ENCODE measurements at regions not wholly inside any gene's neighbourhood (a gene's known extent, or its start where the extent isn't known, plus 50 kb on each side); places are given as distances from the start of the nearest gene placed in this dataset.

DNA sequence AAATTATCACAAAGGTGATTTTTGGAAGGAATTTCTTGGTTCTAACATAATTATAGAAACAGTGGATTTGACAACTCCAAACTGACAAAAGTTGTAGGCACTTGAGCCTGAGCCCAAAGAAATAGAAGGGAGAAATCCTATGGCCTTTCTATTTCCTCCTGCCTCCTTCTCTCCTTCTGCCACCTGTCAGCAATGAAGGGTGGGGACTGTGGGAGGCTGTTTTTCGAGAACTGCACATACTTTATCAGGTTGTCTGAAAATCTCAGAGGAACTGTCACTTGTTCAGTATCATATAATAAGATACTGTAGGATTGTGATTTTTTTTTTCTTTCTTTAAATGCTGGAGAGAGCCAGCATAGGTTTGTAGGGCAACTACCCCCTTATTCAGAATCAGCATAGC lies 187.9 kb upstream of the SESN3 start:
- TF ChIP-seq, protein P1, sequence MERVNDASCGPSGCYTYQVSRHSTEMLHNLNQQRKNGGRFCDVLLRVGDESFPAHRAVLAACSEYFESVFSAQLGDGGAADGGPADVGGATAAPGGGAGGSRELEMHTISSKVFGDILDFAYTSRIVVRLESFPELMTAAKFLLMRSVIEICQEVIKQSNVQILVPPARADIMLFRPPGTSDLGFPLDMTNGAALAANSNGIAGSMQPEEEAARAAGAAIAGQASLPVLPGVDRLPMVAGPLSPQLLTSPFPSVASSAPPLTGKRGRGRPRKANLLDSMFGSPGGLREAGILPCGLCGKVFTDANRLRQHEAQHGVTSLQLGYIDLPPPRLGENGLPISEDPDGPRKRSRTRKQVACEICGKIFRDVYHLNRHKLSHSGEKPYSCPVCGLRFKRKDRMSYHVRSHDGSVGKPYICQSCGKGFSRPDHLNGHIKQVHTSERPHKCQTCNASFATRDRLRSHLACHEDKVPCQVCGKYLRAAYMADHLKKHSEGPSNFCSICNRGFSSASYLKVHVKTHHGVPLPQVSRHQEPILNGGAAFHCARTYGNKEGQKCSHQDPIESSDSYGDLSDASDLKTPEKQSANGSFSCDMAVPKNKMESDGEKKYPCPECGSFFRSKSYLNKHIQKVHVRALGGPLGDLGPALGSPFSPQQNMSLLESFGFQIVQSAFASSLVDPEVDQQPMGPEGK (CRISPR knock-in tag; IDR thresholded peaks at IDR 0.05; ENCODE audit: borderline replicate concordance) = no peak
- TF ChIP-seq, protein P2, sequence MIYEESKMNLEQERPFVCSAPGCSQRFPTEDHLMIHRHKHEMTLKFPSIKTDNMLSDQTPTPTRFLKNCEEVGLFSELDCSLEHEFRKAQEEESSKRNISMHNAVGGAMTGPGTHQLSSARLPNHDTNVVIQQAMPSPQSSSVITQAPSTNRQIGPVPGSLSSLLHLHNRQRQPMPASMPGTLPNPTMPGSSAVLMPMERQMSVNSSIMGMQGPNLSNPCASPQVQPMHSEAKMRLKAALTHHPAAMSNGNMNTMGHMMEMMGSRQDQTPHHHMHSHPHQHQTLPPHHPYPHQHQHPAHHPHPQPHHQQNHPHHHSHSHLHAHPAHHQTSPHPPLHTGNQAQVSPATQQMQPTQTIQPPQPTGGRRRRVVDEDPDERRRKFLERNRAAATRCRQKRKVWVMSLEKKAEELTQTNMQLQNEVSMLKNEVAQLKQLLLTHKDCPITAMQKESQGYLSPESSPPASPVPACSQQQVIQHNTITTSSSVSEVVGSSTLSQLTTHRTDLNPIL (CRISPR knock-in tag; IDR thresholded peaks at IDR 0.05; ENCODE audit: low read depth) = no peak
- no peak for TF ChIP-seq ZC3H10 (CRISPR knock-in tag; IDR thresholded peaks at IDR 0.05)
- TF ChIP-seq BACH2 (CRISPR knock-in tag; IDR thresholded peaks at IDR 0.05; ENCODE audit: borderline replicate concordance) = no peak
- no peak for TF ChIP-seq ESRRG (CRISPR knock-in tag; IDR thresholded peaks at IDR 0.05)
- TF ChIP-seq ZNF70 (CRISPR knock-in tag; IDR thresholded peaks at IDR 0.05) = no peak
- TF ChIP-seq ARNTL (CRISPR knock-in tag; IDR thresholded peaks at IDR 0.05; ENCODE audit: borderline replicate concordance, low read depth) = no peak
- TF ChIP-seq, protein P3, sequence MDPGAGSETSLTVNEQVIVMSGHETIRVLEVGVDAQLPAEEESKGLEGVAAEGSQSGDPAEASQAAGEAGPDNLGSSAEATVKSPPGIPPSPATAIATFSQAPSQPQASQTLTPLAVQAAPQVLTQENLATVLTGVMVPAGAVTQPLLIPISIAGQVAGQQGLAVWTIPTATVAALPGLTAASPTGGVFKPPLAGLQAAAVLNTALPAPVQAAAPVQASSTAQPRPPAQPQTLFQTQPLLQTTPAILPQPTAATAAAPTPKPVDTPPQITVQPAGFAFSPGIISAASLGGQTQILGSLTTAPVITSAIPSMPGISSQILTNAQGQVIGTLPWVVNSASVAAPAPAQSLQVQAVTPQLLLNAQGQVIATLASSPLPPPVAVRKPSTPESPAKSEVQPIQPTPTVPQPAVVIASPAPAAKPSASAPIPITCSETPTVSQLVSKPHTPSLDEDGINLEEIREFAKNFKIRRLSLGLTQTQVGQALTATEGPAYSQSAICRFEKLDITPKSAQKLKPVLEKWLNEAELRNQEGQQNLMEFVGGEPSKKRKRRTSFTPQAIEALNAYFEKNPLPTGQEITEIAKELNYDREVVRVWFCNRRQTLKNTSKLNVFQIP (CRISPR knock-in tag; IDR thresholded peaks at IDR 0.05; ENCODE audit: borderline replicate concordance, low read depth) = no peak
- no peak for TF ChIP-seq RARB (CRISPR knock-in tag; IDR thresholded peaks at IDR 0.05)
- no peak for TF ChIP-seq ZNF565 (CRISPR knock-in tag; conservative IDR thresholded peaks at IDR 0.05; ENCODE audit: low read depth)
- no peak for TF ChIP-seq TOX (CRISPR knock-in tag; IDR thresholded peaks at IDR 0.05; ENCODE audit: borderline replicate concordance)
- no peak for TF ChIP-seq TCF4 (CRISPR knock-in tag; IDR thresholded peaks at IDR 0.05; ENCODE audit: borderline replicate concordance)
- no peak for TF ChIP-seq OSR1 (CRISPR knock-in tag; IDR thresholded peaks at IDR 0.05)

All from SK-N-SH treated with all-trans-retinoic acid at 6 μM for 48 hours (cell line).